ENCODE measurements at regions not wholly inside any gene's neighbourhood (a gene's known extent, or its start where the extent isn't known, plus 50 kb on each side); places are given as distances from the start of the nearest gene placed in this dataset. TPM values are rescaled to one million over a fixed set of nuclear protein-coding genes. Genes with fewer than 3 reads are reported as not detected.

DNA sequence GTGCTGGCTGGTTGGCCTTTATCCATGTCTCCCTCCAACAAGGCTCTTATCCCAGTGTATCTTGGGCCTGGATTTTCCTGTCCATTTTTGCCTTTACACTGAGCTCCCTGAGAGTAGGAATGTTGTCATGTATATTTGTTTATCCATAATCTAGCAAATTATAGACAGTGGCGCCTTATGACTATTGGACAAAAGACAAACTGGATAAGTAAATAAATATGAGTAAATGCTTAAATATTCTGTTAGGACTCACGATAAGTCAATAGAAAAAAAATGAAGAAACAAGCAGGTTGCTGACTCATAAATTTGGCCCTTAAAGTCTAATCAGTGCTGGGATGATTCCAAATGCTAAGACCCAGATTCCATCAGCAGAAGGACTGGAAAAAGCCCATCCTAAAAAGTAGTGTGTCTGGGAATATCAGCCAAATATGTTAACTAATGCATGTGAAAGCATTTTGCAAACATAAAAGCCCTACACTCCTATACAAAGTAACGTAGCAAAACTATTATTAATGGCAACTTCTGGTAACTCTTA lies 55.0 kb upstream of the PCSK2 start:
- WGBS (ENCODE audit: insufficient coverage) = no CpG with 5 or more reads among the region's 3 CpGs

DNA sequence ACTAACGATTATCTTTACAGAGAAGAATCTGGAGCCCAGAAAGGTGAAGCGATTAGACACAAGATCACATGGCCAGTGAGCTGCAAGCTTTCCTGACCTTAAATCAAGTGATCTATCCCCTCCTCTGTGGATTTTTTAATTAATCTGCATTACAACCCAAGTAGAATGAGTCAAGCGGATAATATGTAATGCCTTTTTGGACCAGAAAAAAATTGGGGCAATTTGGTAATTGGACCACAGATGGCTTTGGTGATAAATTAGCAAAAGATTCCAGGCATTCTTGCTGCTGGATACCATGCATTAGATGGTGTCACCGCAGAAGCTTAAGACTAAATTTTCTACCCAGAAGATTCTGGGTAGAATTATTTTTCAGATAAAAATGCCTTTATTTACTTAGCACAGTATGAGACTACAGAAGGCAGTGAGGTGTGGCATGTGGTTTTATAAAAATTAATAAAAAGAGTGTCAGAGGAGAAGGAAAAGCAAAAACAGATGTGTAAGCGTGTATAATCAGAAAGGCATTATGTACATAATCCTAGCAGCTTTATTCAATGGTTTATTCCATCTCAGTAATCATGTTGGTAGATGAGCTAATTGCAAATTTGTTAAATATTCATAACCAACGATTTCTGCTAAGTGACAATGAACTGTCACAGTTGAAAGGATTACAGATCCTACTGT lies 53.9 kb upstream of the PCSK2 start:
- Mint-ChIP-seq H3K36me3 (no peaks in the 10 kb centered on the region), H3K27ac (no peak overlapping the region), H3K27me3 (ENCODE audit: low read depth in 3 of 3) (peaks cover 0 to 2% (median 0%) of the 10 kb centered on the region in 3 donors), H3K4me3 (no peak overlapping the region), H3K4me1 (no peaks in the 10 kb centered on the region), H3K9me3 (peaks cover 0 to 7% (median 2%) of the 10 kb centered on the region in 7 donors)
- no peaks in the 10 kb centered on the region for H3K79me2 ChIP-seq (ENCODE audit: insufficient read depth, low read length)
- no peak overlapping the region for H2AFZ ChIP-seq (ENCODE audit: insufficient read depth, low read depth, low read length, poor library complexity, severe bottlenecking)
- no peak overlapping the region for H3K9ac ChIP-seq (ENCODE audit: insufficient read depth, low read length, poor library complexity, severe bottlenecking)
- no peaks in the 10 kb centered on the region for H3K4me1 ChIP-seq (ENCODE audit: control insufficient read depth in 1 of 2, insufficient read depth in 2 of 2, low read length in 2 of 2)
- peaks cover 0 to 7% of the 10 kb centered on the region in 2 donors for H3K9me3 ChIP-seq (replicated peaks in 1 of 2; ENCODE audit: control insufficient read depth in 1 of 2, insufficient read depth in 1 of 2, low read length in 2 of 2)
- no peak overlapping the region for H3K4me2 ChIP-seq (replicated peaks; ENCODE audit: extremely low read depth, low read length, poor library complexity, severe bottlenecking)
- no peak overlapping the region for H3K27ac ChIP-seq (ENCODE audit: low read depth in 1 of 2, low read length in 2 of 2)
- no peak for DNase-seq
- intact Hi-C loops (cut with micrococcal nuclease) = no loop called here
- H3K4me3 ChIP-seq (replicated peaks in 1 of 3; ENCODE audit: low read depth in 2 of 3, low read length in 3 of 3) = no peak overlapping the region
- TF ChIP-seq, protein P1, sequence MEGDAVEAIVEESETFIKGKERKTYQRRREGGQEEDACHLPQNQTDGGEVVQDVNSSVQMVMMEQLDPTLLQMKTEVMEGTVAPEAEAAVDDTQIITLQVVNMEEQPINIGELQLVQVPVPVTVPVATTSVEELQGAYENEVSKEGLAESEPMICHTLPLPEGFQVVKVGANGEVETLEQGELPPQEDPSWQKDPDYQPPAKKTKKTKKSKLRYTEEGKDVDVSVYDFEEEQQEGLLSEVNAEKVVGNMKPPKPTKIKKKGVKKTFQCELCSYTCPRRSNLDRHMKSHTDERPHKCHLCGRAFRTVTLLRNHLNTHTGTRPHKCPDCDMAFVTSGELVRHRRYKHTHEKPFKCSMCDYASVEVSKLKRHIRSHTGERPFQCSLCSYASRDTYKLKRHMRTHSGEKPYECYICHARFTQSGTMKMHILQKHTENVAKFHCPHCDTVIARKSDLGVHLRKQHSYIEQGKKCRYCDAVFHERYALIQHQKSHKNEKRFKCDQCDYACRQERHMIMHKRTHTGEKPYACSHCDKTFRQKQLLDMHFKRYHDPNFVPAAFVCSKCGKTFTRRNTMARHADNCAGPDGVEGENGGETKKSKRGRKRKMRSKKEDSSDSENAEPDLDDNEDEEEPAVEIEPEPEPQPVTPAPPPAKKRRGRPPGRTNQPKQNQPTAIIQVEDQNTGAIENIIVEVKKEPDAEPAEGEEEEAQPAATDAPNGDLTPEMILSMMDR (IDR thresholded peaks at IDR 0.05) = no peak
- WGBS (ENCODE audit: insufficient coverage) = no CpG with 5 or more reads among the region's 6 CpGs
- H3K36me3 ChIP-seq (replicated peaks in 1 of 2; ENCODE audit: control insufficient read depth in 1 of 2, insufficient read depth in 2 of 2, low read length in 2 of 2) = no peaks in the 10 kb centered on the region
- no peaks in the 10 kb centered on the region for H3K27me3 ChIP-seq (ENCODE audit: control insufficient read depth in 2 of 2, insufficient read depth in 2 of 2, low read length in 2 of 2)
- H4K20me1 ChIP-seq (ENCODE audit: insufficient read depth, low read length) = no peaks in the 10 kb centered on the region

More for the DNA sequence above, 55.0 kb upstream of the PCSK2 start:
- Histone ChIP-seq H3K9me3 (replicated peaks in 1 of 2; ENCODE audit: control insufficient read depth in 1 of 2, insufficient read depth in 1 of 2, low read length in 2 of 2) (peaks cover 0 to 7% of the 10 kb centered on the region in 2 donors), H2AFZ (ENCODE audit: insufficient read depth, low read depth, low read length, poor library complexity, severe bottlenecking) (no peak overlapping the region), H3K27ac (ENCODE audit: low read depth in 1 of 2, low read length in 2 of 2) (no peak overlapping the region), H3K9ac (ENCODE audit: insufficient read depth, low read length, poor library complexity, severe bottlenecking) (no peak overlapping the region), H3K4me2 (replicated peaks; ENCODE audit: extremely low read depth, low read length, poor library complexity, severe bottlenecking) (no peak overlapping the region), H3K79me2 (ENCODE audit: insufficient read depth, low read length) (no peaks in the 10 kb centered on the region), H4K20me1 (ENCODE audit: insufficient read depth, low read length) (no peaks in the 10 kb centered on the region), H3K4me3 (replicated peaks in 1 of 3; ENCODE audit: low read depth in 2 of 3, low read length in 3 of 3) (no peak overlapping the region), H3K4me1 (ENCODE audit: control insufficient read depth in 1 of 2, insufficient read depth in 2 of 2, low read length in 2 of 2) (no peaks in the 10 kb centered on the region), H3K27me3 (ENCODE audit: control insufficient read depth in 2 of 2, insufficient read depth in 2 of 2, low read length in 2 of 2) (no peaks in the 10 kb centered on the region), H3K36me3 (replicated peaks in 1 of 2; ENCODE audit: control insufficient read depth in 1 of 2, insufficient read depth in 2 of 2, low read length in 2 of 2) (no peaks in the 10 kb centered on the region)
- DNase-seq = no peak
- no peaks in the 10 kb centered on the region for H3K36me3 Mint-ChIP-seq
- H3K27me3 Mint-ChIP-seq (ENCODE audit: low read depth in 3 of 3) = peaks cover 0 to 2% (median 0%) of the 10 kb centered on the region in 3 donors
- TF ChIP-seq, protein P1 (IDR thresholded peaks at IDR 0.05) = no peak
- no peak overlapping the region for H3K4me3 Mint-ChIP-seq
- peaks cover 0 to 7% (median 2%) of the 10 kb centered on the region in 7 donors for H3K9me3 Mint-ChIP-seq
- H3K4me1 Mint-ChIP-seq = no peaks in the 10 kb centered on the region
- intact Hi-C loops (cut with micrococcal nuclease) = no loop called here
- H3K27ac Mint-ChIP-seq = no peak overlapping the region

Small RNA genes in the stretch of these regions (small RNA-seq; reads per million reads assigned to genes)
- gene RF00012 (ENCODE audit: insufficient read length, low read depth) = not detected

Measured in CD14-positive monocyte (primary cell).